22Rv1 (cell line): ENCODE measurements at regions not wholly inside any gene's neighbourhood (a gene's known extent, or its start where the extent isn't known, plus 50 kb on each side); places are given as distances from the start of the nearest gene placed in this dataset.
"Not testable (repeated sequence)": the region's sequence is repeated elsewhere in the genome, so short reads cannot be mapped to it uniquely, and the experiment has no call there.

ENCODE experiments used
- H3K27ac ChIP-seq: fragments of 450-650 bp; 2 replicates; pipeline ENCODE4 v1.5.1; 2017
- CTCF ChIP-seq: fragments of 450-650 bp; IDR thresholded peaks from 2 replicates; pipeline ENCODE4 v1.5.1; 2017; ENCODE audit warnings: mild to moderate bottlenecking
- ZFX ChIP-seq: fragments of 450-650 bp; IDR thresholded peaks from 2 replicates; pipeline ENCODE4 v1.6.1; 2017; ENCODE audit warnings: antibody characterized with exemption, borderline replicate concordance

GRCh38 chr17:31798205-31798724 lies 60.8 kb downstream of the COPRS start:
- TF ChIP-seq ZFX (no peak), CTCF (no peak)

GRCh38 chr17:31795941-31796340 lies 63.1 kb downstream of the COPRS start:
- H3K27ac ChIP-seq = not testable (repeated sequence)

More at GRCh38 chr17:31798205-31798724, 60.8 kb downstream of the COPRS start:
- H3K27ac ChIP-seq = no peak overlapping the region

GRCh38 chr17:31794111-31794510 lies 64.9 kb downstream of the COPRS start:
- TF ChIP-seq CTCF = no peak
- no peak for TF ChIP-seq ZFX

GRCh38 chr17:31793634-31794033 lies 65.4 kb downstream of the COPRS start:
- H3K27ac ChIP-seq = not testable (repeated sequence)

More at GRCh38 chr17:31794111-31794510, 64.9 kb downstream of the COPRS start:
- no peak overlapping the region for H3K27ac ChIP-seq

GRCh38 chr17:31792007-31792585 lies 66.9 kb downstream of the COPRS start:
- no peak overlapping the region for H3K27ac ChIP-seq
- TF ChIP-seq ZFX (no peak), CTCF (no peak)

- H3K27ac ChIP-seq = no peak overlapping the region
- TF ChIP-seq ZFX (no peak), CTCF (no peak)
These were observed 69.1 kb downstream of the COPRS start for GRCh38 chr17:31789707-31790505.

GRCh38 chr17:31788956-31789355 lies 70.1 kb downstream of the COPRS start:
- TF ChIP-seq CTCF = no peak
- TF ChIP-seq ZFX = no peak
- no peak overlapping the region for H3K27ac ChIP-seq

- no peak overlapping the region for H3K27ac ChIP-seq
- no peak for TF ChIP-seq ZFX
- TF ChIP-seq CTCF = no peak
These were observed 70.5 kb downstream of the COPRS start for GRCh38 chr17:31788571-31788946.
